ENCODE measurements at regions not wholly inside any gene's neighbourhood (a gene's known extent, or its start where the extent isn't known, plus 50 kb on each side); places are given as distances from the start of the nearest gene placed in this dataset.
A peak's percentile ranks its signal among the peaks of the same experiment; 100 is the strongest.

GRCh38 chr10:78539247-78539766 is 505.6 kb downstream of the RPS24 start:
- no peak for DNase-seq (ENCODE audit: low read depth in 2 of 2)
- Histone ChIP-seq H3K4me3 (replicated peaks in 1 of 4; ENCODE audit: control extremely low read depth in 1 of 4, insufficient read depth in 1 of 4, low read depth in 3 of 4, low read length in 4 of 4) (no peak overlapping the region), H4K20me1 (ENCODE audit: control insufficient read depth, extremely low read depth, insufficient read depth, low read length) (no peaks in the 10 kb centered on the region), H3K27me3 (ENCODE audit: control insufficient read depth, insufficient read depth, low read length) (no peaks in the 10 kb centered on the region), H3K4me1 (ENCODE audit: control insufficient read depth, extremely low read depth, insufficient read depth, low read length) (peaks cover 20% of the 10 kb centered on the region), H3K36me3 (ENCODE audit: control insufficient read depth, insufficient read depth, low read length) (no peaks in the 10 kb centered on the region), H3K4me2 (ENCODE audit: extremely low read depth, insufficient read depth, low read length) (no peak overlapping the region), H2AFZ (ENCODE audit: low read length) (no peak overlapping the region), H3K27ac (ENCODE audit: insufficient read depth, low read length) (no peak overlapping the region), H3K9me3 (ENCODE audit: control insufficient read depth, insufficient read depth, low read depth, low read length) (no peaks in the 10 kb centered on the region), H3K79me2 (ENCODE audit: control insufficient read depth, insufficient read depth, low read length) (no peaks in the 10 kb centered on the region), H3K9ac (ENCODE audit: insufficient read depth, low read length) (no peak overlapping the region)
- no peak for TF ChIP-seq EZH2 (IDR thresholded peaks at IDR 0.05; ENCODE audit: low read length, missing control alignments)
- TF ChIP-seq, protein P1, sequence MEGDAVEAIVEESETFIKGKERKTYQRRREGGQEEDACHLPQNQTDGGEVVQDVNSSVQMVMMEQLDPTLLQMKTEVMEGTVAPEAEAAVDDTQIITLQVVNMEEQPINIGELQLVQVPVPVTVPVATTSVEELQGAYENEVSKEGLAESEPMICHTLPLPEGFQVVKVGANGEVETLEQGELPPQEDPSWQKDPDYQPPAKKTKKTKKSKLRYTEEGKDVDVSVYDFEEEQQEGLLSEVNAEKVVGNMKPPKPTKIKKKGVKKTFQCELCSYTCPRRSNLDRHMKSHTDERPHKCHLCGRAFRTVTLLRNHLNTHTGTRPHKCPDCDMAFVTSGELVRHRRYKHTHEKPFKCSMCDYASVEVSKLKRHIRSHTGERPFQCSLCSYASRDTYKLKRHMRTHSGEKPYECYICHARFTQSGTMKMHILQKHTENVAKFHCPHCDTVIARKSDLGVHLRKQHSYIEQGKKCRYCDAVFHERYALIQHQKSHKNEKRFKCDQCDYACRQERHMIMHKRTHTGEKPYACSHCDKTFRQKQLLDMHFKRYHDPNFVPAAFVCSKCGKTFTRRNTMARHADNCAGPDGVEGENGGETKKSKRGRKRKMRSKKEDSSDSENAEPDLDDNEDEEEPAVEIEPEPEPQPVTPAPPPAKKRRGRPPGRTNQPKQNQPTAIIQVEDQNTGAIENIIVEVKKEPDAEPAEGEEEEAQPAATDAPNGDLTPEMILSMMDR (conservative IDR thresholded peaks at IDR 0.05 in 1 of 2, IDR thresholded peaks at IDR 0.05 in 1 of 2; ENCODE audit: low read depth in 1 of 2, low read length in 2 of 2): no peak

- Histone ChIP-seq H3K27ac (ENCODE audit: insufficient read depth, low read length) (peak overlapping the region; percentile 90), H2AFZ (ENCODE audit: low read length) (no peak overlapping the region), H3K4me1 (ENCODE audit: control insufficient read depth, extremely low read depth, insufficient read depth, low read length) (peaks cover 23% of the 10 kb centered on the region), H3K9ac (ENCODE audit: insufficient read depth, low read length) (no peak overlapping the region), H4K20me1 (ENCODE audit: control insufficient read depth, extremely low read depth, insufficient read depth, low read length) (no peaks in the 10 kb centered on the region), H3K9me3 (ENCODE audit: control insufficient read depth, insufficient read depth, low read depth, low read length) (no peaks in the 10 kb centered on the region), H3K79me2 (ENCODE audit: control insufficient read depth, insufficient read depth, low read length) (no peaks in the 10 kb centered on the region), H3K27me3 (ENCODE audit: control insufficient read depth, insufficient read depth, low read length) (no peaks in the 10 kb centered on the region), H3K4me3 (replicated peaks in 1 of 4; ENCODE audit: control extremely low read depth in 1 of 4, insufficient read depth in 1 of 4, low read depth in 3 of 4, low read length in 4 of 4) (no peak overlapping the region), H3K4me2 (ENCODE audit: extremely low read depth, insufficient read depth, low read length) (no peak overlapping the region), H3K36me3 (ENCODE audit: control insufficient read depth, insufficient read depth, low read length) (no peaks in the 10 kb centered on the region)
- TF ChIP-seq, protein P1 (conservative IDR thresholded peaks at IDR 0.05 in 1 of 2, IDR thresholded peaks at IDR 0.05 in 1 of 2; ENCODE audit: low read depth in 1 of 2, low read length in 2 of 2): no peak
- no peak for TF ChIP-seq EZH2 (IDR thresholded peaks at IDR 0.05; ENCODE audit: low read length, missing control alignments)
- peak; percentile 19 to 55 for DNase-seq (ENCODE audit: low read depth in 2 of 2)
Measured at GRCh38 chr10:78540355-78541076, 506.9 kb downstream of the RPS24 start.

GRCh38 chr10:78541481-78542140 is 507.9 kb downstream of the RPS24 start:
- H3K4me1 ChIP-seq (ENCODE audit: control insufficient read depth, extremely low read depth, insufficient read depth, low read length): peaks cover 23% of the 10 kb centered on the region
- no peak overlapping the region for H3K4me3 ChIP-seq (replicated peaks in 1 of 4; ENCODE audit: control extremely low read depth in 1 of 4, insufficient read depth in 1 of 4, low read depth in 3 of 4, low read length in 4 of 4)
- H3K27ac ChIP-seq (ENCODE audit: insufficient read depth, low read length): peak overlapping the region; percentile 90
- peak; percentile 68 to 77 for DNase-seq (ENCODE audit: low read depth in 2 of 2)
- no peaks in the 10 kb centered on the region for H3K9me3 ChIP-seq (ENCODE audit: control insufficient read depth, insufficient read depth, low read depth, low read length)
- H2AFZ ChIP-seq (ENCODE audit: low read length): no peak overlapping the region
- no peaks in the 10 kb centered on the region for H3K36me3 ChIP-seq (ENCODE audit: control insufficient read depth, insufficient read depth, low read length)
- no peak overlapping the region for H3K4me2 ChIP-seq (ENCODE audit: extremely low read depth, insufficient read depth, low read length)
- no peaks in the 10 kb centered on the region for H4K20me1 ChIP-seq (ENCODE audit: control insufficient read depth, extremely low read depth, insufficient read depth, low read length)
- no peaks in the 10 kb centered on the region for H3K27me3 ChIP-seq (ENCODE audit: control insufficient read depth, insufficient read depth, low read length)
- H3K79me2 ChIP-seq (ENCODE audit: control insufficient read depth, insufficient read depth, low read length): no peaks in the 10 kb centered on the region
- H3K9ac ChIP-seq (ENCODE audit: insufficient read depth, low read length): no peak overlapping the region
- no peak for TF ChIP-seq EZH2 (IDR thresholded peaks at IDR 0.05; ENCODE audit: low read length, missing control alignments)
- TF ChIP-seq, protein P1 (conservative IDR thresholded peaks at IDR 0.05 in 1 of 2, IDR thresholded peaks at IDR 0.05 in 1 of 2; ENCODE audit: low read depth in 1 of 2, low read length in 2 of 2): no peak
